AG04450 (cell line): ENCODE measurements at regions not wholly inside any gene's neighbourhood (a gene's known extent, or its start where the extent isn't known, plus 50 kb on each side); places are given as distances from the start of the nearest gene placed in this dataset.

Experiments
- CTCF ChIA-PET: fragments of 300-600, 350-600 bp; formaldehyde crosslinking; extraction: SDS; loops from one replicate; lab custom pipeline; 2022; ENCODE audit warnings: antibody characterized with exemption, inconsistent platforms; lab: Charles Lee
- POLR2A ChIA-PET: fragments of 350-600 bp; formaldehyde crosslinking; extraction: SDS; loops from one replicate; lab custom pipeline; 2021; ENCODE audit warnings: antibody characterized with exemption, inconsistent platforms; lab: Yijun Ruan, JAX
- DNase-seq: peaks from one replicate; pipeline ENCODE4 v3.0.0-alpha.2; 2011; ENCODE audit warnings: low read depth, low spot score
- H3K27ac ChIP-seq: one replicate; pipeline ENCODE4 v1.5.1; 2012; ENCODE audit warnings: low read depth, low read length, control low read depth
- H3K27me3 ChIP-seq: one replicate; pipeline ENCODE4 v1.6.0; 2012; ENCODE audit warnings: low read length; ENCODE audit not compliant: control insufficient read depth, insufficient read depth
- H3K4me3 ChIP-seq: 2 replicates; pipeline ENCODE4 v1.5.1; 2011; ENCODE audit warnings: mild to moderate bottlenecking, low read depth, low read length, control low read depth
- H3K9me3 ChIP-seq: 2 replicates; pipeline ENCODE4 v1.5.1; 2012; ENCODE audit warnings: low read length; ENCODE audit not compliant: control insufficient read depth, insufficient read depth
- CTCF ChIP-seq: IDR thresholded peaks from 2 replicates; pipeline ENCODE4 v1.5.1; 2011; ENCODE audit warnings: low read depth, low read length, control low read depth, inconsistent platforms

- no peak for TF ChIP-seq CTCF
- no peak for DNase-seq
- no peak overlapping the region for H3K4me3 ChIP-seq
- CTCF ChIA-PET: no interaction called here
- no peaks in the 10 kb centered on the region for H3K9me3 ChIP-seq
- no peaks in the 10 kb centered on the region for H3K27me3 ChIP-seq
- no peak overlapping the region for H3K27ac ChIP-seq
- POLR2A ChIA-PET: no interaction called here
Observed at GRCh38 chr5:88093765-88094164, 174.9 kb downstream of the TMEM161B start.

GRCh38 chr5:88092958-88093605 lies 175.6 kb downstream of the TMEM161B start:
- Histone ChIP-seq H3K9me3 (no peaks in the 10 kb centered on the region), H3K27ac (no peak overlapping the region), H3K27me3 (no peaks in the 10 kb centered on the region), H3K4me3 (no peak overlapping the region)
- TF ChIP-seq CTCF: no peak
- no peak for DNase-seq
- ChIA-PET CTCF (no interaction called here), POLR2A (no interaction called here)

GRCh38 chr5:88092358-88092757 lies 176.3 kb downstream of the TMEM161B start:
- Histone ChIP-seq H3K27me3 (no peaks in the 10 kb centered on the region), H3K4me3 (no peak overlapping the region), H3K9me3 (no peaks in the 10 kb centered on the region), H3K27ac (no peak overlapping the region)
- CTCF ChIA-PET: no interaction called here
- no peak for TF ChIP-seq CTCF
- POLR2A ChIA-PET: no interaction called here
- no peak for DNase-seq

GRCh38 chr5:88090506-88090905 lies 178.1 kb downstream of the TMEM161B start:
- DNase-seq: no peak
- Histone ChIP-seq H3K27ac (no peak overlapping the region), H3K4me3 (no peak overlapping the region), H3K9me3 (no peaks in the 10 kb centered on the region), H3K27me3 (no peaks in the 10 kb centered on the region)
- CTCF ChIA-PET: no interaction called here
- POLR2A ChIA-PET: no interaction called here
- TF ChIP-seq CTCF: no peak

- ChIA-PET POLR2A (no interaction called here), CTCF (no interaction called here)
- Histone ChIP-seq H3K27ac (no peak overlapping the region), H3K27me3 (no peaks in the 10 kb centered on the region), H3K9me3 (no peaks in the 10 kb centered on the region), H3K4me3 (no peak overlapping the region)
- no peak for TF ChIP-seq CTCF
- DNase-seq: no peak
Observed at GRCh38 chr5:88089719-88090390, 178.8 kb downstream of the TMEM161B start.
